Astrocyte (in vitro differentiated cells and primary cell): ENCODE measurements at regions not wholly inside any gene's neighbourhood (a gene's known extent, or its start where the extent isn't known, plus 50 kb on each side); places are given as distances from the start of the nearest gene placed in this dataset.

ENCODE experiments used
- DNase-seq: peaks from one replicate; pipeline ENCODE4 v3.0.0-alpha.2; 2010; ENCODE audit warnings: low read depth
- FAIRE-seq: peaks from 2 replicates; lab custom pipeline; 2011; peaks lifted over from hg19 to GRCh38; lab: Jason Lieb, UNC
- H2AFZ ChIP-seq: 2 replicates; pipeline ENCODE4 v1.6.0; 2012; ENCODE audit warnings: low read depth, low read length, inconsistent platforms
- H3K27ac ChIP-seq: 2 replicates; pipeline ENCODE4 v1.5.1; 2011; ENCODE audit warnings: low read depth, low read length, inconsistent platforms
- H3K27me3 ChIP-seq: 2 replicates; pipeline ENCODE4 v1.6.0; 2011; ENCODE audit warnings: low read length, inconsistent platforms; ENCODE audit not compliant: insufficient read depth
- H3K36me3 ChIP-seq: 2 replicates; pipeline ENCODE4 v1.5.1; 2011; ENCODE audit warnings: low read length, inconsistent platforms; ENCODE audit not compliant: insufficient read depth
- H3K4me1 ChIP-seq: 2 replicates; pipeline ENCODE4 v1.5.1; 2011; ENCODE audit warnings: low read length, inconsistent platforms; ENCODE audit not compliant: insufficient read depth
- H3K4me2 ChIP-seq: 2 replicates; pipeline ENCODE4 v1.6.0; 2012; ENCODE audit warnings: low read length, inconsistent platforms
- H3K4me3 ChIP-seq: 2 replicates; pipeline ENCODE4 v1.5.1; 2011; ENCODE audit warnings: low read depth, mild to moderate bottlenecking, low read length, inconsistent platforms; ENCODE audit not compliant: insufficient read depth
- H3K79me2 ChIP-seq: 2 replicates; pipeline ENCODE4 v1.6.0; 2012; ENCODE audit warnings: mild to moderate bottlenecking, low read length, inconsistent platforms; ENCODE audit not compliant: insufficient read depth
- H3K9ac ChIP-seq: 2 replicates; pipeline ENCODE4 v1.6.0; 2012; ENCODE audit warnings: mild to moderate bottlenecking, low read length, inconsistent platforms
- H3K9me3 ChIP-seq: 2 replicates; pipeline ENCODE4 v1.5.1; 2012; ENCODE audit warnings: low read depth, mild to moderate bottlenecking, low read length, inconsistent platforms; ENCODE audit not compliant: insufficient read depth
- H4K20me1 ChIP-seq: 2 replicates; pipeline ENCODE4 v1.6.0; 2012; ENCODE audit warnings: low read length, inconsistent platforms; ENCODE audit not compliant: insufficient read depth
- H3K27ac Mint-ChIP-seq: one replicate; pipeline ENCODE4 v1.8.0; 2021; ENCODE audit warnings: mild to moderate bottlenecking, mixed read lengths; ENCODE audit not compliant: unreplicated experiment
- H3K27me3 Mint-ChIP-seq: one replicate; pipeline ENCODE4 v1.8.0; 2021; ENCODE audit warnings: low read depth, mixed read lengths; ENCODE audit not compliant: unreplicated experiment
- H3K36me3 Mint-ChIP-seq: one replicate; pipeline ENCODE4 v1.8.0; 2021; ENCODE audit warnings: low read depth, mixed read lengths; ENCODE audit not compliant: unreplicated experiment
- H3K4me1 Mint-ChIP-seq: one replicate; pipeline ENCODE4 v1.8.0; 2021; ENCODE audit warnings: low read depth, mixed read lengths; ENCODE audit not compliant: unreplicated experiment
- H3K4me3 Mint-ChIP-seq: one replicate; pipeline ENCODE4 v1.8.0; 2021; ENCODE audit warnings: mild to moderate bottlenecking, moderate library complexity, mixed read lengths; ENCODE audit not compliant: unreplicated experiment
- H3K9me3 Mint-ChIP-seq: one replicate; pipeline ENCODE4 v1.8.0; 2021; ENCODE audit warnings: mild to moderate bottlenecking, mixed read lengths; ENCODE audit not compliant: unreplicated experiment
- CTCF ChIP-seq: IDR thresholded peaks from 2 replicates; pipeline ENCODE4 v1.5.1; 2011; ENCODE audit warnings: low read depth, mild to moderate bottlenecking, inconsistent platforms, low read length, moderate library complexity; ENCODE audit not compliant: insufficient read depth
- EZH2 ChIP-seq: IDR thresholded peaks from 2 replicates; pipeline ENCODE4 v1.6.1; 2012; ENCODE audit warnings: mild to moderate bottlenecking, low read length, inconsistent platforms; ENCODE audit not compliant: insufficient read depth

GRCh38 chr16:72657164-72657563, 390.8 kb downstream of the ZFHX3 start:
- Histone ChIP-seq H3K36me3 (no peaks in the 10 kb centered on the region), H3K9me3 (no peaks in the 10 kb centered on the region), H3K79me2 (peaks cover 9% of the 10 kb centered on the region), H3K4me3 (no peak overlapping the region), H3K4me1 (no peaks in the 10 kb centered on the region), H3K27me3 (no peaks in the 10 kb centered on the region), H3K27ac (no peak overlapping the region), H3K4me2 (no peak overlapping the region), H3K9ac (no peak overlapping the region), H4K20me1 (no peaks in the 10 kb centered on the region), H2AFZ (no peak overlapping the region)
- no peak overlapping the region for H3K27ac Mint-ChIP-seq
- TF ChIP-seq CTCF: no peak
- TF ChIP-seq EZH2: no peak
- FAIRE-seq (no peak), DNase-seq (no peak)
- no peaks in the 10 kb centered on the region for H3K4me1 Mint-ChIP-seq
- no peak overlapping the region for H3K4me3 Mint-ChIP-seq
- no peaks in the 10 kb centered on the region for H3K9me3 Mint-ChIP-seq
- H3K27me3 Mint-ChIP-seq: no peaks in the 10 kb centered on the region
- no peaks in the 10 kb centered on the region for H3K36me3 Mint-ChIP-seq

- Mint-ChIP-seq H3K27me3 (no peaks in the 10 kb centered on the region), H3K4me1 (no peaks in the 10 kb centered on the region), H3K36me3 (no peaks in the 10 kb centered on the region), H3K27ac (no peak overlapping the region), H3K9me3 (no peaks in the 10 kb centered on the region), H3K4me3 (no peak overlapping the region)
- no peak for TF ChIP-seq EZH2
- no peak for TF ChIP-seq CTCF
- H3K4me3 ChIP-seq: no peak overlapping the region
- no peaks in the 10 kb centered on the region for H3K27me3 ChIP-seq
- no peaks in the 10 kb centered on the region for H3K36me3 ChIP-seq
- H3K27ac ChIP-seq: no peak overlapping the region
- DNase-seq (no peak), FAIRE-seq (no peak)
- no peak overlapping the region for H3K9ac ChIP-seq
- no peak overlapping the region for H2AFZ ChIP-seq
- no peaks in the 10 kb centered on the region for H4K20me1 ChIP-seq
- no peaks in the 10 kb centered on the region for H3K4me1 ChIP-seq
- H3K4me2 ChIP-seq: no peak overlapping the region
- peaks cover 6% of the 10 kb centered on the region for H3K79me2 ChIP-seq
- H3K9me3 ChIP-seq: no peaks in the 10 kb centered on the region
Observed at GRCh38 chr16:72654535-72654934, 393.4 kb downstream of the ZFHX3 start.

- Histone ChIP-seq H3K9me3 (no peaks in the 10 kb centered on the region), H3K27ac (no peak overlapping the region), H3K27me3 (no peaks in the 10 kb centered on the region), H3K4me2 (no peak overlapping the region), H3K79me2 (peaks cover 7% of the 10 kb centered on the region), H3K4me3 (no peak overlapping the region), H3K9ac (no peak overlapping the region), H4K20me1 (no peaks in the 10 kb centered on the region), H2AFZ (no peak overlapping the region), H3K36me3 (no peaks in the 10 kb centered on the region), H3K4me1 (no peaks in the 10 kb centered on the region)
- Mint-ChIP-seq H3K27me3 (no peaks in the 10 kb centered on the region), H3K4me1 (no peaks in the 10 kb centered on the region), H3K9me3 (no peaks in the 10 kb centered on the region), H3K27ac (no peak overlapping the region), H3K4me3 (no peak overlapping the region), H3K36me3 (no peaks in the 10 kb centered on the region)
- FAIRE-seq (no peak), DNase-seq (no peak)
- TF ChIP-seq EZH2 (no peak), CTCF (no peak)
Observed at GRCh38 chr16:72649254-72649944, 398.5 kb downstream of the ZFHX3 start.
